ENCODE measurements at regions not wholly inside any gene's neighbourhood (a gene's known extent, or its start where the extent isn't known, plus 50 kb on each side); places are given as distances from the start of the nearest gene placed in this dataset.
A peak's percentile ranks its signal among the peaks of the same experiment; 100 is the strongest.

- Histone ChIP-seq H3K27me3 (no peaks in the 10 kb centered on the region), H3K36me3 (no peaks in the 10 kb centered on the region), H3K4me3 (no peak overlapping the region), H3K9me3 (0 out of 2 replicates have a peak, but pooled peaks cover 2% of the 10 kb centered on the region)
- DNase-seq = no peak
These were observed 98.1 kb upstream of the TUT7 start for GRCh38 chr9:86452201-86452828.

GRCh38 chr9:86449246-86449645, 95.0 kb upstream of the TUT7 start:
- Histone ChIP-seq H3K27me3 (no peaks in the 10 kb centered on the region), H3K9me3 (0 out of 2 replicates have a peak, but pooled peaks cover 2% of the 10 kb centered on the region), H3K4me3 (no peak overlapping the region), H3K36me3 (no peaks in the 10 kb centered on the region)
- no peak for DNase-seq

GRCh38 chr9:86445671-86446070, 91.5 kb upstream of the TUT7 start:
- Histone ChIP-seq H3K36me3 (no peaks in the 10 kb centered on the region), H3K27me3 (no peaks in the 10 kb centered on the region), H3K4me3 (no peak overlapping the region), H3K9me3 (0 out of 2 replicates have a peak, but pooled peaks cover 2% of the 10 kb centered on the region)
- DNase-seq = no peak

GRCh38 chr9:86443992-86444391, 89.8 kb upstream of the TUT7 start:
- no peak for DNase-seq

GRCh38 chr9:86434039-86434726, 80.0 kb upstream of the TUT7 start:
- no peaks in the 10 kb centered on the region for H3K27me3 ChIP-seq
- DNase-seq = peak; percentile 36
- no peak overlapping the region for H3K4me3 ChIP-seq
- H3K9me3 ChIP-seq = no peaks in the 10 kb centered on the region; the same call in 1 of the 2 replicates
- H3K36me3 ChIP-seq = no peaks in the 10 kb centered on the region

More at GRCh38 chr9:86443992-86444391, 89.8 kb upstream of the TUT7 start:
- Histone ChIP-seq H3K9me3 (no peaks in the 10 kb centered on the region), H3K36me3 (no peaks in the 10 kb centered on the region), H3K27me3 (no peaks in the 10 kb centered on the region), H3K4me3 (no peak overlapping the region)

GRCh38 chr9:86424251-86424891, 70.2 kb upstream of the TUT7 start:
- no peaks in the 10 kb centered on the region for H3K36me3 ChIP-seq
- no peak overlapping the region for H3K4me3 ChIP-seq
- H3K9me3 ChIP-seq = no peaks in the 10 kb centered on the region
- DNase-seq = peak; percentile 63
- H3K27me3 ChIP-seq = no peaks in the 10 kb centered on the region

- Histone ChIP-seq H3K9me3 (no peaks in the 10 kb centered on the region), H3K4me3 (no peak overlapping the region), H3K27me3 (no peaks in the 10 kb centered on the region), H3K36me3 (no peaks in the 10 kb centered on the region)
- no peak for DNase-seq
These were observed 60.0 kb upstream of the TUT7 start for GRCh38 chr9:86413971-86414880.

GRCh38 chr9:86410281-86410680, 56.1 kb upstream of the TUT7 start:
- H3K36me3 ChIP-seq = no peaks in the 10 kb centered on the region
- H3K27me3 ChIP-seq = no peaks in the 10 kb centered on the region
- no peak for DNase-seq
- no peak overlapping the region for H3K4me3 ChIP-seq
- no peaks in the 10 kb centered on the region for H3K9me3 ChIP-seq

GRCh38 chr9:86408121-86408520, 53.9 kb upstream of the TUT7 start:
- no peak for DNase-seq
- Histone ChIP-seq H3K36me3 (no peaks in the 10 kb centered on the region), H3K27me3 (no peaks in the 10 kb centered on the region), H3K9me3 (no peaks in the 10 kb centered on the region), H3K4me3 (no peak overlapping the region)

GRCh38 chr9:86407022-86407421, 52.8 kb upstream of the TUT7 start:
- H3K9me3 ChIP-seq = no peaks in the 10 kb centered on the region
- DNase-seq = peak; percentile 43
- H3K4me3 ChIP-seq = no peak overlapping the region

GRCh38 chr9:86406366-86406765, 52.2 kb upstream of the TUT7 start:
- DNase-seq = peak; percentile 44
- no peaks in the 10 kb centered on the region for H3K36me3 ChIP-seq
- no peak overlapping the region for H3K4me3 ChIP-seq
- H3K27me3 ChIP-seq = no peaks in the 10 kb centered on the region
- no peaks in the 10 kb centered on the region for H3K9me3 ChIP-seq

More at GRCh38 chr9:86407022-86407421, 52.8 kb upstream of the TUT7 start:
- Histone ChIP-seq H3K27me3 (no peaks in the 10 kb centered on the region), H3K36me3 (no peaks in the 10 kb centered on the region)

- Histone ChIP-seq H3K9me3 (no peaks in the 10 kb centered on the region), H3K36me3 (no peaks in the 10 kb centered on the region), H3K27me3 (no peaks in the 10 kb centered on the region), H3K4me3 (0 out of 2 replicates have a peak overlapping the region, but pooled peaks have one; percentile 10)
- peak; percentile 57 for DNase-seq
These were observed 51.7 kb upstream of the TUT7 start for GRCh38 chr9:86405926-86406325.

GRCh38 chr9:86405086-86405491, 50.9 kb upstream of the TUT7 start:
- Histone ChIP-seq H3K36me3 (no peaks in the 10 kb centered on the region), H3K4me3 (no peak overlapping the region), H3K9me3 (no peaks in the 10 kb centered on the region), H3K27me3 (no peaks in the 10 kb centered on the region)
- DNase-seq = no peak
